ENCODE measurements at regions not wholly inside any gene's neighbourhood (a gene's known extent, or its start where the extent isn't known, plus 50 kb on each side); places are given as distances from the start of the nearest gene placed in this dataset.

- BruUV-seq (replicated peaks): no TSS peak
- no peak for ATAC-seq
- no peaks in the 10 kb centered on the region for H3K9me3 ChIP-seq (ENCODE audit: control insufficient read depth, insufficient read depth, low read depth, low read length)
- no peak overlapping the region for H3K4me3 ChIP-seq (ENCODE audit: low read depth in 2 of 2, low read length in 2 of 2)
- ChIA-PET POLR2A (no interaction called here), CTCF (no interaction called here)
- intact Hi-C loops (cut with micrococcal nuclease; ENCODE audit: unreplicated experiment) (no loop called here), in situ Hi-C loops (cut with HindIII; ENCODE audit: low pct_unique_long_range_greater_than_20kb, low sequenced_read_pairs) (no loop called here)
- no peak for DNase-seq (ENCODE audit: low read depth, low spot score)
- no peaks in the 10 kb centered on the region for H3K36me3 ChIP-seq (ENCODE audit: control insufficient read depth, insufficient read depth, low read length)
- no peaks in the 10 kb centered on the region; the same call in 1 of the 2 replicates for H3K4me1 ChIP-seq (ENCODE audit: control insufficient read depth, insufficient read depth, low read length)
- no peak overlapping the region for H3K27ac ChIP-seq (ENCODE audit: low read length)
- no peaks in the 10 kb centered on the region for H3K27me3 ChIP-seq (ENCODE audit: control insufficient read depth, insufficient read depth, low read length)
- TF ChIP-seq TCF7L2 (IDR thresholded peaks at IDR 0.05; ENCODE audit: low read depth, low read length) (no peak), REST (IDR thresholded peaks at IDR 0.05; ENCODE audit: insufficient read depth in 1 of 2, low read depth in 2 of 2, low read length in 1 of 2) (no peak), SIN3A (IDR thresholded peaks at IDR 0.05; ENCODE audit: borderline replicate concordance, insufficient read depth, low read depth, low read length) (no peak), POLR2AphosphoS5 (IDR thresholded peaks at IDR 0.05; ENCODE audit: low read depth, low read length) (no peak)
- TF ChIP-seq, protein P1, sequence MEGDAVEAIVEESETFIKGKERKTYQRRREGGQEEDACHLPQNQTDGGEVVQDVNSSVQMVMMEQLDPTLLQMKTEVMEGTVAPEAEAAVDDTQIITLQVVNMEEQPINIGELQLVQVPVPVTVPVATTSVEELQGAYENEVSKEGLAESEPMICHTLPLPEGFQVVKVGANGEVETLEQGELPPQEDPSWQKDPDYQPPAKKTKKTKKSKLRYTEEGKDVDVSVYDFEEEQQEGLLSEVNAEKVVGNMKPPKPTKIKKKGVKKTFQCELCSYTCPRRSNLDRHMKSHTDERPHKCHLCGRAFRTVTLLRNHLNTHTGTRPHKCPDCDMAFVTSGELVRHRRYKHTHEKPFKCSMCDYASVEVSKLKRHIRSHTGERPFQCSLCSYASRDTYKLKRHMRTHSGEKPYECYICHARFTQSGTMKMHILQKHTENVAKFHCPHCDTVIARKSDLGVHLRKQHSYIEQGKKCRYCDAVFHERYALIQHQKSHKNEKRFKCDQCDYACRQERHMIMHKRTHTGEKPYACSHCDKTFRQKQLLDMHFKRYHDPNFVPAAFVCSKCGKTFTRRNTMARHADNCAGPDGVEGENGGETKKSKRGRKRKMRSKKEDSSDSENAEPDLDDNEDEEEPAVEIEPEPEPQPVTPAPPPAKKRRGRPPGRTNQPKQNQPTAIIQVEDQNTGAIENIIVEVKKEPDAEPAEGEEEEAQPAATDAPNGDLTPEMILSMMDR (IDR thresholded peaks at IDR 0.05): no peak
Observed at GRCh38 chr3:28019740-28020139, 221.7 kb upstream of the CMC1 start.

- H3K4me1 ChIP-seq (ENCODE audit: control insufficient read depth, insufficient read depth, low read length): no peaks in the 10 kb centered on the region; the same call in 1 of the 2 replicates
- TF ChIP-seq, protein P1 (IDR thresholded peaks at IDR 0.05): no peak
- TF ChIP-seq REST (IDR thresholded peaks at IDR 0.05; ENCODE audit: insufficient read depth in 1 of 2, low read depth in 2 of 2, low read length in 1 of 2): no peak
- in situ Hi-C loops (cut with HindIII; ENCODE audit: low pct_unique_long_range_greater_than_20kb, low sequenced_read_pairs): no loop called here
- intact Hi-C loops (cut with micrococcal nuclease; ENCODE audit: unreplicated experiment): no loop called here
- no peak overlapping the region for H3K27ac ChIP-seq (ENCODE audit: low read length)
- no peak for ATAC-seq
- no TSS peak for BruUV-seq (replicated peaks)
- no peaks in the 10 kb centered on the region for H3K27me3 ChIP-seq (ENCODE audit: control insufficient read depth, insufficient read depth, low read length)
- H3K4me3 ChIP-seq (ENCODE audit: low read depth in 2 of 2, low read length in 2 of 2): no peak overlapping the region
- no peak for DNase-seq (ENCODE audit: low read depth, low spot score)
- CTCF ChIA-PET: no interaction called here
- POLR2A ChIA-PET: no interaction called here
- H3K36me3 ChIP-seq (ENCODE audit: control insufficient read depth, insufficient read depth, low read length): no peaks in the 10 kb centered on the region
- H3K9me3 ChIP-seq (ENCODE audit: control insufficient read depth, insufficient read depth, low read depth, low read length): no peaks in the 10 kb centered on the region
Observed at GRCh38 chr3:28022916-28023315, 218.5 kb upstream of the CMC1 start.
